Endothelial cell of umbilical vein (primary cell): ENCODE measurements at regions not wholly inside any gene's neighbourhood (a gene's known extent, or its start where the extent isn't known, plus 50 kb on each side); places are given as distances from the start of the nearest gene placed in this dataset.

ENCODE experiments used
- CTCF ChIP-seq, 2 donors: IDR thresholded peaks; 1 replicate in 1 of 2; 2 replicates in 1 of 2; pipeline ENCODE4 v1.5.1; 2011; ENCODE audit warnings: low read length in 2 of 2, mild to moderate bottlenecking in 2 of 2, moderate library complexity in 2 of 2, control low read depth in 1 of 2, inconsistent platforms in 1 of 2, low read depth in 1 of 2; ENCODE audit not compliant: insufficient read depth in 1 of 2; ENCODE audit errors: extremely low read depth in 1 of 2
- EZH2 ChIP-seq: IDR thresholded peaks from 2 replicates; pipeline ENCODE4 v1.6.1; 2012; ENCODE audit warnings: borderline replicate concordance, low read depth, mild to moderate bottlenecking, moderate library complexity, low read length, inconsistent platforms; ENCODE audit not compliant: severe bottlenecking
- FOS ChIP-seq: IDR thresholded peaks from 2 replicates; pipeline ENCODE4 v1.6.1; 2011; ENCODE audit warnings: mild to moderate bottlenecking, low read length, moderate library complexity, borderline replicate concordance; ENCODE audit not compliant: insufficient read depth
- GATA2 ChIP-seq: IDR thresholded peaks from 2 replicates; pipeline ENCODE4 v1.7.0; 2011; ENCODE audit warnings: low read depth, mild to moderate bottlenecking, moderate library complexity, mixed read lengths, low read length; ENCODE audit not compliant: insufficient read length, insufficient read depth
- JUN ChIP-seq: IDR thresholded peaks from 2 replicates; pipeline ENCODE4 v1.6.1; 2011; ENCODE audit warnings: borderline replicate concordance, low read depth; ENCODE audit not compliant: insufficient read length, insufficient read depth
- MAX ChIP-seq: IDR thresholded peaks from 2 replicates; pipeline ENCODE4 v1.6.1; 2011; ENCODE audit not compliant: insufficient read depth, insufficient read length
- POLR2A ChIP-seq: IDR thresholded peaks from 2 replicates; pipeline ENCODE4 v1.6.1; 2012; ENCODE audit warnings: low read depth, mild to moderate bottlenecking, control low read depth, low read length
- POLR2AphosphoS5 ChIP-seq: IDR thresholded peaks from 2 replicates; pipeline ENCODE4 v1.6.1; 2012; ENCODE audit warnings: low read depth, mild to moderate bottlenecking, control low read depth, low read length, moderate library complexity; ENCODE audit not compliant: insufficient read depth

- TF ChIP-seq CTCF (IDR thresholded peaks at IDR 0.05; ENCODE audit: extremely low read depth in 1 of 2, insufficient read depth in 1 of 2, low read depth in 1 of 2, low read length in 2 of 2): no peak
- TF ChIP-seq MAX: no peak
- no peak for TF ChIP-seq POLR2A
- TF ChIP-seq GATA2: no peak
- no peak for TF ChIP-seq POLR2AphosphoS5
- no peak for TF ChIP-seq FOS
- TF ChIP-seq JUN: no peak
- no peak for TF ChIP-seq EZH2
Measured at GRCh38 chr11:25435197-25435596, 896.7 kb upstream of the ANO3 start.
